ENCODE measurements at regions not wholly inside any gene's neighbourhood (a gene's known extent, or its start where the extent isn't known, plus 50 kb on each side); places are given as distances from the start of the nearest gene placed in this dataset.

DNA sequence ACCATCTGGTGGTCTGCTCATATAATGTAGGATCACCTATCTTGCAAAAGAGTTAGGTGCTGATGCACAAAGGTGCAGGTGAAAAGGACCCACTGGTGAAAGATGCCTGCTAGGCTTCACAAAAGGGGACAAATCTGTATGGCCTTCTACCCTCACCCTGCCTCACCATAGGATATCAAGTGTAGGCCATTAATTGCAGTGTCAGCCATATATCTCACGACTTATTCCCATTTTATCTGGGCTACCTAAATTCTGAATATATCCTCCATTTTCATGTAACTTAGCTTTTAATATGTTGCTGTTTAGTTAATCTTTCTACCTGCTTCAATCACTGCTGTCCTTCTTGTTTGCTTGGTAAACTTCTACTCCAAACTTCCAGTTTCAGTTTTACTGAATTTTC, 84.2 kb upstream of the DPH5 start:
- no peak for DNase-seq
- H3K4me3 ChIP-seq: no peak overlapping the region
- WGBS, 2 donors: 94 to 96% methylated on average over 1 of the region's 1 CpG
- no peaks in the 10 kb centered on the region for H3K4me1 ChIP-seq
- no peak for TF ChIP-seq POLR2A (IDR thresholded peaks at IDR 0.05)
- no peak for TF ChIP-seq CTCF (IDR thresholded peaks at IDR 0.05)
- no peaks in the 10 kb centered on the region for H3K27me3 ChIP-seq
- intact Hi-C loops (cut with DNase I; ENCODE audit: low total_unique reads): no loop called here
- no peaks in the 10 kb centered on the region for H3K9me3 ChIP-seq
- no peaks in the 10 kb centered on the region for H3K36me3 ChIP-seq (ENCODE audit: low read depth, missing control alignments)
- H3K27ac ChIP-seq: no peak overlapping the region

GRCh38 chr1:101108111-101108500, 82.5 kb upstream of the DPH5 start:
- H3K9me3 ChIP-seq: no peaks in the 10 kb centered on the region
- TF ChIP-seq CTCF (IDR thresholded peaks at IDR 0.05): no peak
- TF ChIP-seq POLR2A (IDR thresholded peaks at IDR 0.05): no peak
- no peak overlapping the region for H3K4me3 ChIP-seq
- no peak for DNase-seq
- WGBS, 2 donors: 86 to 91% methylated on average over 3 of the region's 3 CpGs
- H3K36me3 ChIP-seq (ENCODE audit: low read depth, missing control alignments): no peaks in the 10 kb centered on the region
- no peaks in the 10 kb centered on the region for H3K4me1 ChIP-seq
- no peak overlapping the region for H3K27ac ChIP-seq
- intact Hi-C loops (cut with DNase I; ENCODE audit: low total_unique reads): no loop called here
- no peaks in the 10 kb centered on the region for H3K27me3 ChIP-seq

DNA sequence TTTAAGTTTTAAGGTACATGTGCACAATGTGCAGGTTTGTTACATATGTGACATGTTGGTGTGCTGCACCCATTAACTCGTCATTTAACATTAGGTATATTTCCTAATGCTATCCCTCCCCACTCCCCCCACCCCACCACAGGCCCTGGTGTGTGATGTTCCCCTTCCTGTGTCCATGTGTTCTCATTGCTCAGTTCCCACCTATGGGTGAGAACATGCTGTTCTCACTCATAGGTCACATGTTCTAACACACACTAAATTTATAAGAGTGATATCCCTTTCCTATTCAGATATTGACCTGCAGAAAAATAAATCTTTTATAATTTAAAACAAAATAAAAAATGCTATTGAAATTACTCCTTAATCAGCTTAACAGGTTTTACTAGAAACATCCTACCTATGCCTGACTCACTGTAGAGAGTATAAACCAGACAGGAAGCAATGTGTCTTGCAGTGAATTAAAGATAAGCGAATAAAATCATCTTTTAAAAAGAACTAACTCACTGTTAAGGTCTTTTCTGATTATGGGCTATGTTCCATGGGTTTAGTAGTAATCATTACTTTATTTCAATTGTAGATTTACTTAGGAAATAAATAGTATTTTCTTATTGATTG, 82.0 kb upstream of the DPH5 start:
- no peaks in the 10 kb centered on the region for H3K36me3 ChIP-seq (ENCODE audit: low read depth, missing control alignments)
- 77 to 79% methylated on average over 2 of the region's 2 CpGs for WGBS, 2 donors
- no peak for TF ChIP-seq POLR2A (IDR thresholded peaks at IDR 0.05)
- TF ChIP-seq CTCF (IDR thresholded peaks at IDR 0.05): no peak
- no peak overlapping the region for H3K27ac ChIP-seq
- no peak overlapping the region for H3K4me3 ChIP-seq
- intact Hi-C loops (cut with DNase I; ENCODE audit: low total_unique reads): no loop called here
- H3K27me3 ChIP-seq: no peaks in the 10 kb centered on the region
- no peaks in the 10 kb centered on the region for H3K9me3 ChIP-seq
- no peaks in the 10 kb centered on the region for H3K4me1 ChIP-seq
- DNase-seq: no peak

DNA sequence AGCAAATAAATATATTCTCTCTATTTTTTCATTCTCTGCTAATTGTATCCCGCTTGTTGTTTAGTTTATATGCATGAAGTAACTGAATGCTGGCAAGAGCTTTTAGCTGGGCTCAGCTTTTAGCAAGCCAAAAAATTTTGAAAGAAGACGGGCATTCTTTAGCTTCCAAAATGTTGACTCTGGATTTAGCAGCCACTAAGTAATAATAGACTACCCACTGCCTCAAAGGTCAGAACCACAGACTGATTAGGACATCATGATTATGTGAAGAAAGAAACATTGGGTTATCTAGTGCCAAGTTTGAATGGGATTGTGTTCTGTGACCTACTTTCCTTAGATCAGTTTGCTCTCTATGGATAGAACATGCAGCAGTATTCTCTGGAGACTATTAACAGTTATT, 80.3 kb upstream of the DPH5 start:
- H3K4me1 ChIP-seq: no peaks in the 10 kb centered on the region
- TF ChIP-seq POLR2A (IDR thresholded peaks at IDR 0.05) (no peak), CTCF (IDR thresholded peaks at IDR 0.05) (no peak)
- no peak for DNase-seq
- intact Hi-C loops (cut with DNase I; ENCODE audit: low total_unique reads): no loop called here
- H3K4me3 ChIP-seq: no peak overlapping the region
- WGBS, 2 donors: 56 to 68% methylated on average over 2 of the region's 2 CpGs
- H3K36me3 ChIP-seq (ENCODE audit: low read depth, missing control alignments): no peaks in the 10 kb centered on the region
- H3K9me3 ChIP-seq: no peaks in the 10 kb centered on the region
- no peak overlapping the region for H3K27ac ChIP-seq
- H3K27me3 ChIP-seq: no peaks in the 10 kb centered on the region

GRCh38 chr1:101102426-101103156, 77.0 kb upstream of the DPH5 start:
- 83 to 92% methylated on average over 2 of the region's 2 CpGs for WGBS, 2 donors
- Histone ChIP-seq H3K27me3 (no peaks in the 10 kb centered on the region), H3K9me3 (no peaks in the 10 kb centered on the region), H3K36me3 (ENCODE audit: low read depth, missing control alignments) (no peaks in the 10 kb centered on the region), H3K27ac (no peak overlapping the region), H3K4me3 (no peak overlapping the region), H3K4me1 (no peaks in the 10 kb centered on the region)
- no peak for DNase-seq
- TF ChIP-seq CTCF (IDR thresholded peaks at IDR 0.05) (no peak), POLR2A (IDR thresholded peaks at IDR 0.05) (no peak)
- intact Hi-C loops (cut with DNase I; ENCODE audit: low total_unique reads): no loop called here
